A204.1 (cell line): ENCODE measurements at regions not wholly inside any gene's neighbourhood (a gene's known extent, or its start where the extent isn't known, plus 50 kb on each side); places are given as distances from the start of the nearest gene placed in this dataset.

Source experiments
- FAIRE-seq: peaks from 2 replicates; lab custom pipeline; 2012; peaks lifted over from hg19 to GRCh38; lab: Jason Lieb, UNC

GRCh38 chr2:20110876-20111275 is 59.4 kb upstream of the LAPTM4A start:
- no peak for FAIRE-seq

DNA sequence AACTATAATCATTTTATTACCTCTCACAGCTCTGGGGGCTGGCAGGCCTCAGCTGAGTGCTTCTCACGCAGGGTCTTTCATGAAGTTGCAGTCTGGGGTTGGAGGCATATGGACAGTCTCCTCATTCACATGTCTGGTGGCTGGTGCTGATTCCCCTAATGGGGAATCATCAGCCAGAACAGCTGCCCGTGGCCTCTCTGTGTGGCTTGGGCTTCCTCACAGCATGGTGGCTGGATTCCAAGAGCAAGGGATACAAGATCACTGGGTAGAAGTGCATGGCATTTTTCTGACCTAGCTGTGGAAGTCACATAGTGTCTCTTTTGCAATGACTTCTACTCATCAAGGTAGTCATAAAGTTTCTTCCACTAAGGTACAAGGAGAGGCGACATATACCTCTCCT is 59.0 kb upstream of the LAPTM4A start:
- no peak for FAIRE-seq

DNA sequence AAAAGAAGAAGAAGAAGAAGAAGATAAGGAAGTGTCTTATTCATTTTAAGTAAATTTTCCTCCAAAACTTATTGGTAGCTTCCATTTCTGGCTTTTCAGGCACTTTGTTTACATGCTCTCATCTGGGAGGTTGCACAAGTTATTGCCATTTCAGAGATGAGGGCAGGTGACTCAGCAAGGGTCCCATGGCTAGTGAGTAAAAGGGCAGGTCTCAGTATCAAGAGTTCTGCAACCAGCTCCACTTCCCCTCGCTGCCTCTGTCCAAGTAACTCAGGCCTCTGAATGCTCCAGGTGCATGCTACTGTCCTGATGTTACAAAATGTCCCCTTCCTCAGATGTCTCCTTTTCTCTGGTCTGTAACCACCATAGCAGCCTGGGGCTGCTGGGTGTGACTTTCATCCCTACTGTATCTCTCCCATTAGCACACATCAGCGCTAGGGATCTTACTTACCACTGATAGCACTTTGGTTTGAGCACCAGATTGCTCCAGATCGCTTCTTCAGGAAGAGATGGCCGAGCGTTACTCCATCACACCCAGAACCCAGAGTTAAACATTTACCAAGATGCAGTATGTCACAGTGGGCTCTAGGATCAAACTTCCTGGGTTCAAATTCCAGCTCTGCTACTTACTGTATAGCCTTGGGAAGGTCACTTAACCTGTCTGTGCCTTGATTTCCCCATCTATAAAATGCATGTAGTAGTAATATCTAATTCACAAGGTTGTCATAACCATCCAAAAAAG is 57.4 kb upstream of the LAPTM4A start:
- no peak for FAIRE-seq

- no peak for FAIRE-seq
Observed at GRCh38 chr2:20107776-20108175, 56.3 kb upstream of the LAPTM4A start.

- no peak for FAIRE-seq
Observed at GRCh38 chr2:20107352-20107751, 55.9 kb upstream of the LAPTM4A start.

- no peak for FAIRE-seq
Observed at GRCh38 chr2:20106746-20107145, 55.3 kb upstream of the LAPTM4A start.

DNA sequence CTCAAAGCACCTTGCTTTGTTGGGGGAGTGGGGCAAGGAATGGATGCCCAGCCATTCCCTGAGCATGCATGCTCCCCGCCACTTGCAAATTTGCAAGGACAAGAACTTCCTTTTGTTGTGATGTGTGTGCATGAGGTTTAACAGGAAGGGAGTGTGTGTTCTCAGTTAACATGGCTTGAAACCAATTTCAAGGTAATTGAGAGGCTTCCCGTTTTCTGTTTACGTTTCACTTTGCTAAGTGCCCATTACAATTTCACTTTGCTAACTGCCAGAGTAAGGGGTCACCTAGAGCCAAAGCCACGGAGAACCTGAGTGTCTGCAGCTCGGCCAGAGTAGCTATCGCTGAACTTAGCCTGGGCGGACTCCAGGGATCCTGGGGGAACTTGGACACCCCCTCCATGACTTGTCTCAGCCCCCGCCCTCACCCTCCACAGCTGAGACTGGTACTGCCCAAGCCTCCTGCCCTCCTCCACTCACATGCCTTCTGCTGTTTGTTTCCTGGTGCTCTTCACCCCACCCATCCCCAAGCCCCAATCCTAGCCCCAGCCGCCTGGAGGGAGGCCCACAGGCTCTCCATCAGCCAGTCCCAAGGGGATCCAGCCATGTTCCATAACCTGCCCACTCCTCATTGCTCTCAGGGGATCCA is 53.6 kb upstream of the LAPTM4A start:
- FAIRE-seq: no peak

- FAIRE-seq: no peak
Observed at GRCh38 chr2:20103530-20103929, 52.1 kb upstream of the LAPTM4A start.
